RKO (cell line): ENCODE measurements at regions not wholly inside any gene's neighbourhood (a gene's known extent, or its start where the extent isn't known, plus 50 kb on each side); places are given as distances from the start of the nearest gene placed in this dataset.

Source experiments
- DNase-seq: peaks from one replicate; pipeline ENCODE4 v3.0.0-alpha.2; 2016; ENCODE audit warnings: low spot score

GRCh38 chr2:6206882-6207281 lies 514.7 kb downstream of the SOX11 start:
- no peak for DNase-seq

- no peak for DNase-seq
These were observed 519.1 kb downstream of the SOX11 start for GRCh38 chr2:6211236-6211635.

- no peak for DNase-seq
These were observed 520.3 kb downstream of the SOX11 start for GRCh38 chr2:6212491-6212890.

DNA sequence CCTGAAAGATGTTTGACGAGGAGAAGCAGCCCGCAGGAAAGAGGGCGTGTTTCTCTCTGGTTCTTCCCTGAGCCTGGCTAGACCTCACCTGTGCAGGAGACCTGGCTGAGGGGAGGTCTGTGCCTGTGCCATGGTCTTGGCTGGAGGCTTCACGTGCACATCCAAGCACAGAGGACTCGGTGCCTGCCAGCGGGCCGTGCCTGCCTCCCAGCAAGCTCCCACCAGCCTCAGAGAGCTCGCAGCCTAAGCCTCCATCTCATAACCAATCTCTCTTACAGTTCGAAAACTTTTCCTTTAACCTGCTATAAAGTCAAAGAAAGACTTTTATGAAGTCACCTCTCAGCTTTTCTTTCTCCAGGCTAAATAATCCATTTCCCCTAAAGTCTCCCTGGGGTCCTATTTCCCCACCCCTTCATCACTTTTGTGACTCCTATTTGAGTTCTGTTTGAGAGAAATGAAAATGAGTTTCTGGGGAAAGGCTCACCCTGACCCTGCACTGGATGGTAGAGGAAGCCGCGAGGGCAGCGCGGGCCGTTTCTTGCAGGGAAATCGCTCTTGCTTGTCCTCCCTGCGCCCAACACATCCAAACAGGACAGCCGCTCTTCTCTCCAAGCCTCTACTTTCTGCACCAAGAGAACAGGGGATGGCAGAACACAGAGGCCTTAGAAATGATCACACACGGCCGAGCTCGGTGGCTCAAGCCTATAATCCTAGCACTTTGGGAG lies 521.0 kb downstream of the SOX11 start:
- no peak for DNase-seq

DNA sequence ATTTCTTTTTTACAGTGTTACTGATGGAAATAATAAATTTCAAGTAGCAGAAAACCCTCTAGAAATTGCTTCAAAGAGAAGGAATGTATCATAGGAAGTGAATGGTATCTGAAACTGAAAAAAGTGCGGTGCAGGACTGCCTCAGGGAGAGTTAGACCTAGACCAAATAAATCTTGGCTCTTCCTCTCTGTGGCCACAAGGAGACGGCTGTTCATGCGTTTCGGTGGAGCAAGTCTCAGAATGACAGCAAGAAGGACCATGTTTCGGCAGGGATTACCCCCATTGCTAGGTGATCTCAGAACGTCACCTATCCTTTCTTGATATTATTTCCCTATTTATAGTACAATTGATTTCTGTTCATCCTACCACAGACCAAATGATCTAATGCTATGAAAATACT lies 522.3 kb downstream of the SOX11 start:
- DNase-seq, result no peak

DNA sequence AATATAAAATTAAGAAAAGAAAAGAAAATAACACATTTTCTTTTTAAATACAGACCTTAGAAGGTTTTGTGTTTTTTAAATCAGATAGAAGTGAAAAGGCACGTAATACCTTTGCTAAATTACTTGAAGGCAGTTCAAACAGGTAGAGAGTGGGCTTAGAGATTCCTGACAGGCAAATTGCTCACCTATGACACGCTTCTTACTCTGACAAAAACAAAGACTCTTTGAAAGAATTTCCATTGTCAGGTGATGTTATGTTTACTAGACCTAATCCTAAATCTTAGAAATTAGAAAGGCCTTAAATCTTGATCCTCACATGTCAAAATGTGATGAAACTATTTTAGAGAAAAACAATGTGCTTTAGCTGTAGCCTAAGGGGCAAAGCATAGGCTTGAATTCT lies 522.9 kb downstream of the SOX11 start:
- DNase-seq, result no peak

GRCh38 chr2:6216234-6216633 lies 524.0 kb downstream of the SOX11 start:
- DNase-seq, result no peak

- DNase-seq, result no peak
These were observed 526.7 kb downstream of the SOX11 start for GRCh38 chr2:6218926-6219325.

DNA sequence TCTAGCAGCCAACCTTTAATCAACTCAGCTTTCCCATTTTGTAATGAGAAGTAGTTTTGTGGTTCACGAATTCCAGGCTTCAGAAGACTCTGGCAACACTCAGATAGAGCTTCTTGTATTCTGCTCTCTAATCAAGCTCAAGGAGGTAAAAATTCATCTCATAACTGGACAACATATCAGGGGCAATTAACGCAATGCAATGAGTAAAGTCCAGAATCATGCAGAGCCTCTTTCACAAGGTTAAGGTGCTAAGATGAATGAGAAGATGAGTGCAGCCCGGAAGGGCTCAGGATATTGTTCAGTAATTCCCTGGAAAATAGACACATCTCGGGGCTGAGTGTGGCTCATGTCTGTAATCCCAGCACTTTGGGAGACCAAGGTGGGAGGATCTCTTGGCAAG lies 527.7 kb downstream of the SOX11 start:
- no peak for DNase-seq

DNA sequence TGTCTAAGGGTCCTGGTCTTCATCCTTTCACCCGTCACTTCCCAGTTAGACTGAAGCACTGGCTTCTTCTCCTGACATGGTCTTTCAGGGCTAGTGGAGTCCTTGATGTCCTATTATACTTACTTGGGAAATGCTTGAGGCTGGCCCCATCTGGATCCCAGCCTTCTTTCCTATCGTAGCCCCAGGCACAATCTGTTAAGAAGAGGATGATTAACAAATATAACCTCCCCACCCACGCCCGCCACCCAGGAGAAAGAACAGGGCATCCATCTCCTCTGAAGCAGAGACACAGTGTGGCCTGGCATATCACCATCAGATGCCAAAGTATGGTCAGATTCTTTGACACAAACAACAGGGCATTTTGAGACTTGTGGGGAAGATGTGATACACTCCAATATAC lies 530.1 kb downstream of the SOX11 start:
- no peak for DNase-seq

GRCh38 chr2:6224267-6224666 lies 532.1 kb downstream of the SOX11 start:
- DNase-seq, result no peak

- DNase-seq, result no peak
These were observed 536.1 kb downstream of the SOX11 start for GRCh38 chr2:6228251-6228650.

DNA sequence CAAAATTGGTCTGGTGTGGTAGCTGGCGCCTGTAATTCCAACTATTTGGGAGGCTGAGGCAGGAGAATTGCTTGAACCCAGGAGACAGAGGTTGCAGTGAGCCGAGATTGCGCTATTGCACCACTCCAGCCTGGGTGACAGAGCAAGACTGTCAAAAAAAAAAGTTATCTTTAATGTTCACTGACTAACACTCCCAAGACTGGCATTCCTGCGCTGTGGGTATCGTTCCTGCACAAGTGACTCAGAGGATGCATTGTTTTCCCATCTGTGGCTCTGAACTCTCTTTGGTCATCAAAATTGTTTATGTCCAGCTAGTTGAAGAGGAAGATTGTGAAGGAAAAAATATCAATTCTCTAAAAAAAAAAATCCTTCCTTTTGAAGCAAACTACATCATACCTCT lies 539.0 kb downstream of the SOX11 start:
- DNase-seq, result no peak

GRCh38 chr2:6233993-6234392 lies 541.8 kb downstream of the SOX11 start:
- no peak for DNase-seq

GRCh38 chr2:6234702-6235101 lies 542.5 kb downstream of the SOX11 start:
- DNase-seq, result no peak

DNA sequence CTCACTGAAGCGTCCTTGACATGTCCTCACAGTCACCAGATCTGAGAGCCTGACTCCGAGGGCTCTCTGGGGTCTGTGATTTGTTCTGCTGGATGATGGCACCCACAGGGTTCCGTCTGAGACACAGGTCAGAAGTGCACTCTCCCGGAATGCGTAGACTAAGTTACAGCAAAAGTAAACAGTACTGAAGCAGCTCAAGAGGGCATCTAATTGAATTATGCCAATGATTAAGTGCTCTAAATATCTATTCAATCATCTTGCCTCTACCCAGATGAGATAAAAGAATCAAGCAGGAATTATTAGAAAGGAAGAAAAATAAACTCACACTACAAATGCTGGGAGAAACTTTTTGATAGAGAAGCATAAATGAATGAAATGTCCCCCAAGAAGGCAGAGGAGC lies 544.1 kb downstream of the SOX11 start:
- DNase-seq, result no peak

GRCh38 chr2:6237039-6237660 lies 545.0 kb downstream of the SOX11 start:
- DNase-seq, result no peak

DNA sequence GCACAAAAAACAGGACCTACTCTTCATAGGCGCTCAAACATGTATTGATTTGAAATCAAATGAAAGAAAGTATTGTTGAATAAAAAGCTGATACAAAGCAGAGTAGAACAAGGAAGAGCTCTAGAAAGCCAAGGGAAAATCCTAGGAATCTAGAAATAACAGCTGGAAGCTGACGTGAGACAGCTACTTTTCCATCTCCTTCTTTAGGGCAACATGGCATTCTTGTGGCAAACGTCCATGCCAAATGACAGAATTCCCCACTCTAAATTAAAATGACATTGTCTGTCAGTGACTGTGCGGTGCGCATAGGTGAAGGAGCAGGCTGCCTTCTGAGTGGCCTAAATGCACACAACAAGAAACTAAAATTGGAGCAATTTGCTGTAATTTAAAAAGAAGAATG lies 557.4 kb downstream of the SOX11 start:
- no peak for DNase-seq

DNA sequence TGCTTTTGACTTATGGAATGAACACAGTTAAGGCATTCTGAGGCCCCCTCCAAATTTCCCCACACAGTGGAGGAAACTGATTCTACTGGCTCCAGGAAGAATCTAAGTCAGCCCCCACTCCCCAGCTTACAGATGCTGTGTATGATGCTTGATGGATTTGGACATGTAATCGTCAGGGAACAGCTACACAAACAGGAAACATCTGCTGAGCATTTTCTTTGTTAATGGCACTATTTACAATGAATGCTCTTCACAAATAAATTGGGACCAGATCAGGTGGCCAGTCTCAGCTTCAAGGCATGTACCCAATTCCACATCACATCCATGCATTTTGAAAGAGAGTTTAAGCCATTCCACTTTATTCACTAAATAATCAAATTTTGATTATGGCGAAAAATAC lies 562.3 kb downstream of the SOX11 start:
- DNase-seq, result no peak

DNA sequence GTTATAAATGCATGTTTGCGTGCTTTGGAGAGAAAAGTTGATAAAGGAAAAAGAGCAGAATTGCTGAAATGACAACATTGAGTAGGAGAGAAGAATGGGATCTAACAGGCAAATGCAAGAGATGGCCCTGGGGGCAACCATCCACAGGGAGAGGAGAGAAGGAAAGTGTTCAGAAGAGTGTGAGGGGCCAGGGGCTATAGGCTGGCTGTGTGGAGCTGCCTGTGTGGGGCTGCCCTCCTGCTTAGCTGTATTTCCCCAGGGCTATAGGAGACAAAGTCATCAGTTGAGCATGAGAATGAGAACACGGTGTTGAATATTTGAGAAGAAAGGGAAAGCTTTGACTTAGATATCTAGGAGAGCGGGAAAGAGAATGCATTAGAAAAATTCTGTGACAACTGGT lies 572.0 kb downstream of the SOX11 start:
- DNase-seq, result no peak

- no peak for DNase-seq
These were observed 584.2 kb downstream of the CMPK2 start for GRCh38 chr2:6281524-6281923.

GRCh38 chr2:6283259-6283658 lies 582.4 kb downstream of the CMPK2 start:
- no peak for DNase-seq

DNA sequence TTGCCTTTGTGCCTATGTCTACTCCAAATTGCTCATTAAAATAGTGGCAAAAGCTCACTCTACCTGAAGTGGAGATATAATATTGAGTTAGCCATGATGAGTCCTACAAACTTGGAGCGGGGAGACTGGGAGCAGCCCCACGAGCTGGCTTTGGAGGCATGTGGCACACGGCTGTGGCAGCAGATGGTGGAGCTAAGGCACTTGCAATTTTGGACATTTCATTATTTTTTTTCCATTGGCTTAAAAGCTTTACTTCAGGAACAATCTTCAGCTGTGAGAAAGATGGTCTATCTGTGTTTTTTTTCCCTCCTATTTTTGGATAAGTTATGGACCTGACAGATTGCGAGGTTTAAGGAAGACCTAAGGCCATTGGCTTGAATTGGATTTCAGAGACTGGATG lies 578.3 kb downstream of the CMPK2 start:
- no peak for DNase-seq

DNA sequence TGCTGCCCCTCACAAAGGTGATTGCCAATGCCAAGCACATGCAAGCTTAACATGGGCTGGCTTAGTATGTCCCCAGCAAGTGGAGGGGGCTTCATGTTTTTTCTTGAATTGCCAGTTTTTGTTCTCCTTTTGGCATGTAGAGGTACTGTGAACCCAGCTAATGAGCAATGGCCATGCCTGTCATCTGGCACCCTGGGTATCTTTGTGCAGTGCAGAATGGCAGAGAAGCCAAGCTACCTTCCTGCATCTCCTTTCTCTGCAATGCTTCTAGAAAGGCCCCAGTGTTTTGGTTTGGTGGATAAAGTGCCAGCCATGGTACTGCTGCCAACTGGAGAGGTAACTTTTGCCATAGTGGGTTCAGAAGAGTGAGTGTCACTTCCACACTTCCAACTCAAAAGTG lies 576.9 kb downstream of the CMPK2 start:
- DNase-seq, result no peak
